ENCODE measurements at regions not wholly inside any gene's neighbourhood (a gene's known extent, or its start where the extent isn't known, plus 50 kb on each side); places are given as distances from the start of the nearest gene placed in this dataset.

DNA sequence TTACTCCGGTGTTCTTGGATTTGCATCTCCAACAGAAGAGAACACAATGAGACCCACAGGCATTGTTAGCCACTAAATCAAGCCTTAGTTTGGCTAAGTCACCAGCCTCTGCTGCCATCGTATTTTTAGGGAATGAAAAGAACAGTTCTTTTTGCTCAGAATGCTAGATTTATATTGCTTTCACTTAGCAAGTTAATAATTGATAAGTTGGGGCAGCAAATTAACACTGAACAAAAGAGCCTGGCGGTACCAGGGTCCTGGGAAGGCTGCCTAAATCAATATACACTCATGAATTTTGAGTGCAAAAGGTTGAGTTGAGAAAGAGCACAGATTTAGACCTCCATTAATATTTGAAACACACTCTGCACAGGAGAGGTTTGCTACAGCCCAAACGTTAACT is 767.7 kb downstream of the TYW1 start:
- no peak for DNase-seq (ENCODE audit: low spot score)

DNA sequence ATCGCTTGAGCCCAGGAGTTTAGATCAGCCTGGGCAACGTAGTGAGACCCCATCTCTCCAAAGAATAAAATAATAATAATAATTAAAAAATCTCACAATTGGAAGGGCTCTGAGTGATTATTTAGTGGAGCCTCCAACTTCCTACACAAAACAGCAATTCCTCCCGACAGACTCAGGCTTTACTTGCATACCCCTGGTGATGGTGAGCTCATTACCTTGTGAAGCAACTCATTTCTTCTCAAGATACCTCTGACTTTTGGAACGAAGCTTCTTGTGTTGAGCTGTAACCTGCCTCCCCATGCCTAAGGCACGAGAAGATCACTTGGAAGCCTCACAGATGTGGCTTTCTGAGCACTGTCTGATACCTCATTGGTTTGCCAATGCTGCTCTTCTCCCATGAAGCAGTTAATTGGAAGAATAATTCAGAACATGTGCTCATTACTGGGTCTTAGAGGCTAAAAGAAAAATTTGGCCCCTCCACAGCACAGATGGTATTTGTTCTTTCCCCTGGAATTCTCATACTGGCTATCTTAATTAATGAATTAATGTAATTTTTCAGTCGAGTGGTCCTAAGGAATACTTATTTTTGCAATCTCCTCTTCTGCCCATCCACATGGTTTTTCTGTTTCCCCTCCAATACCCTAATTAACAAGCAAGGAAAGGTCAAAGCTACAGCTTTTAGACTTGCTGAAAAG is 769.0 kb downstream of the TYW1 start:
- DNase-seq (ENCODE audit: low spot score): no peak

GRCh38 chr7:67766906-67767410 is 770.3 kb downstream of the TYW1 start:
- no peak for DNase-seq (ENCODE audit: low spot score)

DNA sequence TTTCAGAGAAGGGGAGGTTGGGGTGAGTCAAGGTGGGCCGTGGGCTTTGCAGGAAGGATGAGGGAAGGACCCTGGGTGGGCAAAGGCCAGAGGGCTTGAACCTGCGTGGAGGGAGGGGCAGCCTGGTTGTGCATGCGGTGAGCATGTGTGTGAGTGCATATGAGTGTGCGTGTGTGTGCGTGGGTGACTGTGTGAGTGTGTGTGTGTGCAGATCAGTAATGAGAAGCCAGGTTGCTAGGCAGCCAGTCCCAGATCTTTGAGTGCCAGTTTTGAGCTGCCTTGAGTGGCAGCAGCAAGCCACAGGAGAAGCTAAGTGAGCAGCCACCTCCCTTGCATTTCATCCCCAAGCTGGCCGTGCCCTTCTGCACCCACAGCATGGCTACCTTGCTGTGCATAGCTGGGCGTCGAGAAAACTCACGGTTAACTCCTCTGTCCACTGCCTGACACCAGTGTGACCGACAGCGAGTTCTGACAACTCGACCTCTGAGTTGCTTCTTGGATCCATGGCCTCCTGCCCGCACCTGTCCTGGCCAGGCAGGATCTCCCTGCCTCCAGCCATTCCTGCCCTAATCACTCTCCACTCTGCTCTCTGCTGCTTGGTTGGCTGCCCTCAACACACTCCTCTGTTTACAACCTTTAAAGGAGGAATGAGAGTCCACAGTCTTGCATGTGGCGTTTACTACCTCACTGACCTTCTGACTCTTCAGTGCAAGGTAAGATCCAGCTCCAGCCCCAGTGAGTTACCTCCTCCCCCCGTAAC is 775.4 kb downstream of the TYW1 start:
- no peak for DNase-seq (ENCODE audit: low spot score)

DNA sequence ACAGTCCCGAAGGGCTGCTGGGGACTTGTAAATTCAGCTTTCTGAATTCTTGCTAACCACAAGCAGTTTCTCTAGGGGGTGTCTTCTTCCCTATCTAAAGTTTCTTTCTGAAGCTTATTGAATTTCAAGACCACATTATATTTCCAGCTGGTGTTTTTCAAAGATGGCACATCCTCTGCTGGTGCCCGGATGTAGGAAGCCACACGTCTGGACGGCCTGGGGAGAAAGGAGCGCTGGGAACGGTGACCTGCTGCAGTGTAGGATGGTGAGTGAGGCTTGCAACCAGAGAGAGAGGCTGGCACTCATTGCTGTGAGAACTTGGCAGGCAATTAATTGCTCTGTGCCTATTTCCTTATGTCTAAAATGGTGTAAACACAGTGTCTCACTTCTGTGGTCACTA is 776.4 kb downstream of the TYW1 start:
- DNase-seq (ENCODE audit: low spot score): no peak

DNA sequence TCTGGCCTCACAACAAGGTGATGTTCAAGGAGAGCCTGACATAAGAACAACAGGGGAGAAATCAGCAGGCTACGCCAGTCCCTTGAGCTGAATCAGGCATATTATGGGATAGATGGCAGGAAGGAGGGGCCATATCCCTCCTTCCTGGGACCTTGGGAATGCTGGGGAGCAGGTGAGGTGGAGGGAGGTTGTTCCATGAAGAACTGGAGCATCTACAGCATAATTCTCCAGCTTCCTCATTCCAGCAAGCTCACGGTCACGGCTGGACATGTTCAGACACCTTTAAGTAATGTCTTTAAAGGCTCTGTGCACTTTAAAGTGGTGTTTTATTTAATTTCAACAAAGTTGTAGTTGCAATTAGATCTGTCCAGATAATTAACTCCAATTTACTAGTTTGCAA is 780.5 kb downstream of the TYW1 start:
- DNase-seq (ENCODE audit: low spot score): no peak

GRCh38 chr7:67781841-67782240 is 785.2 kb downstream of the TYW1 start:
- DNase-seq (ENCODE audit: low spot score): no peak

- no peak for DNase-seq (ENCODE audit: low spot score)
Observed at GRCh38 chr7:67786021-67786420, 789.4 kb downstream of the TYW1 start.

DNA sequence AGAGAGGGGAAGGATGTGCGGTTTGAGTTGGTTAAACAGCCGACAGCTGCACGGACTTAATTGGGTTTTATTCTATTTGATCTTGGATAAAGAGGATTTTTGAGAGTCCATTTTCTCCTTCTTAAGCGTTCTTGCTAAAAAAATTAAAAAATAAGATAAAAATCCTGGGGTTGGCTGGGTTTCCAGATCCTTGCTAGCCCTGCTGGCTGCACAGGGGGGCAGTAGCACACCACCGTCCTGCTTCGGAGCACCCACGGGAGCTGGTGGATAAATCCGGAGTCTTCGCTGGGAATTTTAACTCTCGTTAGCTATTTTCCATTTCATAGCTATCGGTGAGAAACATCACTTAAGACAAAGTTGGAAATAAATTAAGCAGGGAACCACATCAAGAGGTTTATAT is 792.0 kb downstream of the TYW1 start:
- DNase-seq (ENCODE audit: low spot score): no peak

DNA sequence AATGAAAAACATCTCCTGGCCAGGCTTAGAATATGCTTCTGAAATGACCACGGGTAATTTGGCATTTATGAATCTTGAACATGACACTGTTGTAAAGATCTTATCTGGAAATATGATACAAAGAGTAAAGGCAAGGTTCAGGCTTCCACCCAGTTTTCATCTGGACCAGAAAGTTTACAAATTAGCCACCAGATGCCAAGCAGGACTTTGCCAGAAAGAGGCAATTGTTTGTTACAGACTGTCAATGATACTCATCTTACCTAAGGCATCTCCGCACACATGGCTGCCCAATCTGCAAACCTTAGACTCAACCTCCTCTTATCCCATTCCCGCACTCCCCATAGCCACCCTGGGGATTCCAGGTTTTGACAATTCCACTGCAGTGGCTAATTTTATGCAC is 795.3 kb downstream of the TYW1 start:
- no peak for DNase-seq (ENCODE audit: low spot score)

- DNase-seq (ENCODE audit: low spot score): no peak
Observed at GRCh38 chr7:67794544-67794943, 797.9 kb downstream of the TYW1 start.

DNA sequence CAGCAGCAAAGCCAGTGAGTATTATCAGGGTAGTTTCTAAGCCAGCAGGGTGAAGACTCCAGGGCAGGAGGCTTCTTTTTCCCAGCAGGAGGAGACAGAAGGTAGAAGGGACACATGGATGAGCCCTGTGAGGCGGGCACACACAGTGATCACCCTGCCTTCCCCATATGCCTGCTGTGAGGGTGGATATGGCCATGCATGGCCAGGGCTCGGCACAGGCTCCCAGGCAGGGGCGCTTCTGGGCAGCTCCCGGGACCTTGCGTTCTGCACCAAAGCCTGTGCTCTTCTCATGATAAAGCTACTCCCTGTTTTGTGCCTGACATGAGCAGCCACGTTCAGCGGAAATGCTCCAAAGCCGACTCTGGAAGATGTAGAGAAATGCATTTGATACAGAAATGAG is 807.2 kb downstream of the TYW1 start:
- no peak for DNase-seq (ENCODE audit: low spot score)

DNA sequence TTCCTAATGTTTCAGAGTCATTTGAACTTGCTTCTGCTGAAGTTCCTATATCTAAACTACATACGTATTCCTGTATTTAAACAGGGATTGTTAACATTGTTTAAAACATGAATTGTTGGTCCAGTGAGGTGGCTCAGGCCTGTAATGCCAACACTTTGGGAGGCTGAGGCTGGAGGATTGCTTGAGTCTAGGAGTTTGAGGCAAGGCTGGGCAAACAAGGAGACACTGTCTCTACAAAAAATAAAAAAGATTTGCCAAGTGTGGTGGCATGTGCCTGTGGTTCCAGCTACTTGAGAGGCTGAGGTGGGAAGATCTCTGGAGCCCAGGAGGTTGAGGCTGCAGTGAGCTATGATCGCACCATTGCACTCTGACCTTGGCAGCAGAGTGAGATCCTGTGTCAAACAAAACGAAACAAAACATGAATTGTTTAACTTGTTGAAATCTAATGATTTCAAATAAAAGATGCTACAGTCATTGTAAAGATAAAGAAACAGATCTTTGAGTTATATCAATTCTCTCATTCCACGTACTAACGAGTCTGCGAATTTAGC is 809.4 kb downstream of the TYW1 start:
- DNase-seq (ENCODE audit: low spot score): no peak

- no peak for DNase-seq (ENCODE audit: low spot score)
Observed at GRCh38 chr7:67807826-67808225, 811.2 kb downstream of the TYW1 start.

DNA sequence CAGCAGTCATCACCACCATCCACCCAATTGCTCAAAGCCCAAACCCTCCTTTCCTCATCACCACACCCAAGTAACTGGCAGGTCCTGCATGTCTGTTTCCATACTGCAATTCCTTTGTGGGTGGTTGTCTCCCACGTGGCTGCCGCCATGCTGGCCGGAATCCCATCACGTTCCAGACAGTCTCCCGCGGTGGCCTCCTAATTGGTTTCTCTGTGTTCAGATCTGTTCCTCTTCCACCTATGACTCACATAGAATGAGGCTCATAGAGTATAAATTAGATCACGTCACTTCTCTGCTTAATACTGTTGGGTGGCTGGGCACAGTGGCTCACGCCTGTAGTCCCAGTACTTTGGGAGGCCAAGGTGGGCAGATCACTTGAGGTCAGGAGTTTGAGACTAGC is 813.0 kb downstream of the TYW1 start:
- no peak for DNase-seq (ENCODE audit: low spot score)

- DNase-seq (ENCODE audit: low spot score): no peak
Observed at GRCh38 chr7:67813621-67814292, 817.1 kb downstream of the TYW1 start.

GRCh38 chr7:67817481-67817880 is 820.8 kb downstream of the TYW1 start:
- no peak for DNase-seq (ENCODE audit: low spot score)

DNA sequence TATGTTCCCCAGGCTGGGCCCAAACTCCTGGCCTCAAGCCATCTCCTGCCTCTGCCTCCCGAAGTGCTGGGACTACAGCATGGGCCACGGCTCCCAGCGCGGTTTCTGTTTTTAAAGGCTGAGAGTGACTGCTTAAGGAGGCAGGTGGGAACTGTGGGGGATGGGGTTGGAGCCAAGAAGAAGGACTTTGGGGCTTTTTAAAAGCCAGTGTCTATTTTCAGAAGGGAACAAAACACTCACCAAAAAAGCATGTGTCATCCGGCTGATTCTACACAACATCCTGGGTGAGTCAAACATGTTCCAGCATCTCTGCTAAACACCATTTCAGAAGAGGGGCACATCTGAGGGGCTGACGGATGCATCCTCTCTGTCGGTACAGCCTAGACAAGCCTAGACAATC is 824.5 kb downstream of the TYW1 start:
- DNase-seq (ENCODE audit: low spot score): no peak

DNA sequence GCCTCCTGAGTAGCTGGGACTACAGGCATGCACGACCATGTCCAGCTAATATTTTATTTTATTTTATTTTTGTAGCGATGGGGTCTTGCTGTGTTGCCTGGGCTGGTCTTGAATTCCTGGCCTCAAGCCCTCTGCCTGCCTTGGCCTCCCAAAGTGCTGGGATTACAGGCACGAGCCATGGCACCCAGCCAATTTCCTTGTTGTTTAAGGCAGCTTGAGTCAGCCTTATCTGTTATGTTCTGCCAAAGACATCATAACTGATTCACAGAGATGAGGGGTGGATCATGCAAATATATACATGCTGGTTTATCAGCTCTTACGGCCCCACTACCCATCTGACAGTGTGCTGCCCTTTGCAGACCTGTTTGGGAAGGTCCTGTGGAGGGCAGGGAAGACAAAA is 826.7 kb downstream of the TYW1 start:
- no peak for DNase-seq (ENCODE audit: low spot score)

GRCh38 chr7:67825356-67825755 is 828.7 kb downstream of the TYW1 start:
- DNase-seq (ENCODE audit: low spot score): no peak

- no peak for DNase-seq (ENCODE audit: low spot score)
Observed at GRCh38 chr7:67841896-67842295, 845.3 kb downstream of the TYW1 start.

- DNase-seq (ENCODE audit: low spot score): no peak
Observed at GRCh38 chr7:67842571-67842970, 845.9 kb downstream of the TYW1 start.

Data from AG08396 (cell line).